Lower leg skin (tissue), 3 donors: ENCODE measurements at regions not wholly inside any gene's neighbourhood (a gene's known extent, or its start where the extent isn't known, plus 50 kb on each side); places are given as distances from the start of the nearest gene placed in this dataset.
"Not testable (repeated sequence)": the region's sequence is repeated elsewhere in the genome, so short reads cannot be mapped to it uniquely, and the experiment has no call there.

Experiments
- CTCF ChIP-seq, 3 donors: fragments of 450-650 bp; IDR thresholded peaks; one replicate each; pipeline ENCODE4 v1.5.1; 2016; ENCODE audit warnings: antibody characterized with exemption in 3 of 3, mild to moderate bottlenecking in 3 of 3, moderate library complexity in 2 of 3
- POLR2A ChIP-seq, 2 donors: fragments of 450-650 bp; IDR thresholded peaks; one replicate each; pipeline ENCODE4 v1.6.1; 2016 to 2017; ENCODE audit warnings: antibody characterized with exemption in 2 of 2, mild to moderate bottlenecking in 1 of 2, moderate library complexity in 1 of 2

- TF ChIP-seq POLR2A, CTCF (IDR thresholded peaks at IDR 0.05): not testable (repeated sequence)
These were observed 286.6 kb upstream of the ASIC2 start for GRCh38 chr17:33579740-33580139.
